WTC11 (cell line): ENCODE measurements at regions not wholly inside any gene's neighbourhood (a gene's known extent, or its start where the extent isn't known, plus 50 kb on each side); places are given as distances from the start of the nearest gene placed in this dataset.

Experiments
- ATAC-seq: fragments of 200-7000 bp; cut with Tn5 transposase; 2 replicates; pipeline ENCODE4 v1.10.0; 2021; ENCODE audit warnings: mild to moderate bottlenecking, moderate library complexity
- CTCF ChIA-PET: fragments of 300-600 bp; sonication (Branson Sonifier 250); formaldehyde crosslinking; loops from one replicate; lab custom pipeline; 2021; ENCODE audit warnings: antibody characterized with exemption; lab: Charles Lee
- POLR2A ChIA-PET: fragments of 350-600 bp; sonication (Branson Sonifier 250); formaldehyde crosslinking; loops from one replicate; lab custom pipeline; 2021; ENCODE audit warnings: antibody characterized with exemption; lab: Charles Lee
- DNase-seq: peaks from one replicate; pipeline ENCODE4 v3.0.0; 2021; ENCODE audit warnings: low spot score
- H3K27ac Mint-ChIP-seq: 2 replicates; pipeline ENCODE4 v1.8.0; 2021; ENCODE audit warnings: mixed read lengths
- H3K27me3 Mint-ChIP-seq: 2 replicates; pipeline ENCODE4 v1.8.0; 2021; ENCODE audit warnings: low read depth, mild to moderate bottlenecking, moderate library complexity, mixed read lengths
- H3K36me3 Mint-ChIP-seq: 2 replicates; pipeline ENCODE4 v1.8.0; 2021; ENCODE audit warnings: mixed read lengths
- H3K4me1 Mint-ChIP-seq: 2 replicates; pipeline ENCODE4 v1.8.0; 2022; ENCODE audit warnings: mixed read lengths
- H3K4me3 Mint-ChIP-seq: 2 replicates; pipeline ENCODE4 v1.8.0; 2021; ENCODE audit warnings: mild to moderate bottlenecking, moderate library complexity, mixed read lengths
- H3K9me3 Mint-ChIP-seq: 2 replicates; pipeline ENCODE4 v1.8.0; 2021; ENCODE audit warnings: mixed read lengths
- AFF4 ChIP-seq: sonication (generic); formaldehyde crosslinking; IDR thresholded peaks from 2 replicates; pipeline ENCODE4 v1.8.1; 2023; ENCODE audit warnings: mild to moderate bottlenecking, missing genetic modification reagents, borderline replicate concordance
- CBFB ChIP-seq: sonication (generic); formaldehyde crosslinking; IDR thresholded peaks from 2 replicates; pipeline ENCODE4 v1.8.1; 2022; ENCODE audit warnings: mild to moderate bottlenecking, low read depth, missing genetic modification reagents
- GTF2I ChIP-seq: fragments of 250-450 bp; sonication (Bioruptor Pico); conservative IDR thresholded peaks from 2 replicates; pipeline ENCODE4 v1.4.0; 2021; ENCODE audit warnings: mild to moderate bottlenecking
- HMGA2 ChIP-seq: fragments of 250-450 bp; sonication (Bioruptor Pico); IDR thresholded peaks from 2 replicates; pipeline ENCODE4 v1.4.0; 2021; ENCODE audit warnings: mild to moderate bottlenecking, moderate library complexity
- MXD4 ChIP-seq: fragments of 250-450 bp; sonication (Bioruptor Pico); IDR thresholded peaks from 2 replicates; pipeline ENCODE4 v1.8.0; 2021; ENCODE audit warnings: mild to moderate bottlenecking, moderate library complexity, borderline replicate concordance
- PRRX2 ChIP-seq: fragments of 250-450 bp; sonication (Bioruptor Pico); IDR thresholded peaks from 2 replicates; pipeline ENCODE4 v1.8.0; 2021; ENCODE audit warnings: mild to moderate bottlenecking
- RORB ChIP-seq: fragments of 250-450 bp; sonication (Bioruptor Pico); IDR thresholded peaks from 2 replicates; pipeline ENCODE4 v1.9.0; 2021; ENCODE audit warnings: mild to moderate bottlenecking
- SOX15 ChIP-seq: fragments of 250-450 bp; sonication (Bioruptor Pico); IDR thresholded peaks from 2 replicates; pipeline ENCODE4 v1.9.0; 2021; ENCODE audit warnings: mild to moderate bottlenecking
- TEAD1 ChIP-seq: sonication (generic); formaldehyde crosslinking; IDR thresholded peaks from 2 replicates; pipeline ENCODE4 v1.8.0; 2022; ENCODE audit warnings: mild to moderate bottlenecking, missing genetic modification reagents
- TP53 ChIP-seq: sonication (generic); formaldehyde crosslinking; IDR thresholded peaks from 2 replicates; pipeline ENCODE4 v1.8.1; 2023; ENCODE audit warnings: mild to moderate bottlenecking, missing genetic modification reagents
- ZNF121 ChIP-seq: sonication (generic); formaldehyde crosslinking; IDR thresholded peaks from 2 replicates; pipeline ENCODE4 v1.8.0; 2023; ENCODE audit warnings: missing genetic modification reagents
- ZNF138 ChIP-seq: sonication (generic); formaldehyde crosslinking; conservative IDR thresholded peaks from 2 replicates; pipeline ENCODE4 v1.8.1; 2022; ENCODE audit warnings: mild to moderate bottlenecking, moderate library complexity, missing genetic modification reagents
- ZNF232 ChIP-seq: sonication (generic); formaldehyde crosslinking; IDR thresholded peaks from 2 replicates; pipeline ENCODE4 v1.8.0; 2022; ENCODE audit warnings: mild to moderate bottlenecking, missing genetic modification reagents
- ZNF416 ChIP-seq: fragments of 250-450 bp; sonication (Bioruptor Pico); IDR thresholded peaks from 2 replicates; pipeline ENCODE4 v1.9.0; 2021; ENCODE audit warnings: mild to moderate bottlenecking, inconsistent platforms
- ZNF425 ChIP-seq: fragments of 250-450 bp; sonication (Bioruptor Pico); conservative IDR thresholded peaks from 2 replicates; pipeline ENCODE4 v1.9.0; 2021; ENCODE audit warnings: mild to moderate bottlenecking
- TF ChIP-seq, protein P1 (sequence below): sonication (generic); formaldehyde crosslinking; conservative IDR thresholded peaks from 2 replicates; pipeline ENCODE4 v1.8.1; 2023; ENCODE audit warnings: mild to moderate bottlenecking, low read depth, missing genetic modification reagents, moderate library complexity
- TF ChIP-seq, protein P2 (sequence below): fragments of 250-450 bp; sonication (Bioruptor Pico); IDR thresholded peaks from 2 replicates; pipeline ENCODE4 v1.9.0; 2021; ENCODE audit warnings: moderate library complexity, mild to moderate bottlenecking, inconsistent platforms, borderline replicate concordance
- TF ChIP-seq, protein P3 (sequence below): sonication (generic); formaldehyde crosslinking; IDR thresholded peaks from 2 replicates; pipeline ENCODE4 v1.8.0; 2023; ENCODE audit warnings: mild to moderate bottlenecking, missing genetic modification reagents
- TF ChIP-seq, protein P4 (sequence below): sonication (generic); formaldehyde crosslinking; IDR thresholded peaks from 2 replicates; pipeline ENCODE4 v1.8.1; 2023; ENCODE audit warnings: mild to moderate bottlenecking, missing genetic modification reagents, moderate library complexity

GRCh38 chr9:23615569-23615968 is 210.5 kb downstream of the ELAVL2 start:
- TF ChIP-seq ZNF425 (CRISPR knock-in tag): no peak
- no peak for TF ChIP-seq ZNF416
- TF ChIP-seq RORB (CRISPR knock-in tag): no peak
- TF ChIP-seq ZNF232: no peak
- TF ChIP-seq AFF4 (CRISPR knock-in tag): no peak
- TF ChIP-seq, protein P1, sequence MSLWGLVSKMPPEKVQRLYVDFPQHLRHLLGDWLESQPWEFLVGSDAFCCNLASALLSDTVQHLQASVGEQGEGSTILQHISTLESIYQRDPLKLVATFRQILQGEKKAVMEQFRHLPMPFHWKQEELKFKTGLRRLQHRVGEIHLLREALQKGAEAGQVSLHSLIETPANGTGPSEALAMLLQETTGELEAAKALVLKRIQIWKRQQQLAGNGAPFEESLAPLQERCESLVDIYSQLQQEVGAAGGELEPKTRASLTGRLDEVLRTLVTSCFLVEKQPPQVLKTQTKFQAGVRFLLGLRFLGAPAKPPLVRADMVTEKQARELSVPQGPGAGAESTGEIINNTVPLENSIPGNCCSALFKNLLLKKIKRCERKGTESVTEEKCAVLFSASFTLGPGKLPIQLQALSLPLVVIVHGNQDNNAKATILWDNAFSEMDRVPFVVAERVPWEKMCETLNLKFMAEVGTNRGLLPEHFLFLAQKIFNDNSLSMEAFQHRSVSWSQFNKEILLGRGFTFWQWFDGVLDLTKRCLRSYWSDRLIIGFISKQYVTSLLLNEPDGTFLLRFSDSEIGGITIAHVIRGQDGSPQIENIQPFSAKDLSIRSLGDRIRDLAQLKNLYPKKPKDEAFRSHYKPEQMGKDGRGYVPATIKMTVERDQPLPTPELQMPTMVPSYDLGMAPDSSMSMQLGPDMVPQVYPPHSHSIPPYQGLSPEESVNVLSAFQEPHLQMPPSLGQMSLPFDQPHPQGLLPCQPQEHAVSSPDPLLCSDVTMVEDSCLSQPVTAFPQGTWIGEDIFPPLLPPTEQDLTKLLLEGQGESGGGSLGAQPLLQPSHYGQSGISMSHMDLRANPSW (CRISPR knock-in tag): no peak
- no peak for TF ChIP-seq SOX15 (CRISPR knock-in tag)
- no peak for TF ChIP-seq ZNF121
- no peak for TF ChIP-seq MXD4
- TF ChIP-seq, protein P2, sequence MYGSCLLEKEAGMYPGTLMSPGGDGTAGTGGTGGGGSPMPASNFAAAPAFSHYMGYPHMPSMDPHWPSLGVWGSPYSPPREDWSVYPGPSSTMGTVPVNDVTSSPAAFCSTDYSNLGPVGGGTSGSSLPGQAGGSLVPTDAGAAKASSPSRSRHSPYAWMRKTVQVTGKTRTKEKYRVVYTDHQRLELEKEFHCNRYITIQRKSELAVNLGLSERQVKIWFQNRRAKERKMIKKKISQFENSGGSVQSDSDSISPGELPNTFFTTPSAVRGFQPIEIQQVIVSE (CRISPR knock-in tag): no peak
- TF ChIP-seq HMGA2 (CRISPR knock-in tag): no peak
- TF ChIP-seq ZNF138 (CRISPR knock-in tag): no peak
- no peak for TF ChIP-seq GTF2I (CRISPR knock-in tag)
- TF ChIP-seq, protein P3, sequence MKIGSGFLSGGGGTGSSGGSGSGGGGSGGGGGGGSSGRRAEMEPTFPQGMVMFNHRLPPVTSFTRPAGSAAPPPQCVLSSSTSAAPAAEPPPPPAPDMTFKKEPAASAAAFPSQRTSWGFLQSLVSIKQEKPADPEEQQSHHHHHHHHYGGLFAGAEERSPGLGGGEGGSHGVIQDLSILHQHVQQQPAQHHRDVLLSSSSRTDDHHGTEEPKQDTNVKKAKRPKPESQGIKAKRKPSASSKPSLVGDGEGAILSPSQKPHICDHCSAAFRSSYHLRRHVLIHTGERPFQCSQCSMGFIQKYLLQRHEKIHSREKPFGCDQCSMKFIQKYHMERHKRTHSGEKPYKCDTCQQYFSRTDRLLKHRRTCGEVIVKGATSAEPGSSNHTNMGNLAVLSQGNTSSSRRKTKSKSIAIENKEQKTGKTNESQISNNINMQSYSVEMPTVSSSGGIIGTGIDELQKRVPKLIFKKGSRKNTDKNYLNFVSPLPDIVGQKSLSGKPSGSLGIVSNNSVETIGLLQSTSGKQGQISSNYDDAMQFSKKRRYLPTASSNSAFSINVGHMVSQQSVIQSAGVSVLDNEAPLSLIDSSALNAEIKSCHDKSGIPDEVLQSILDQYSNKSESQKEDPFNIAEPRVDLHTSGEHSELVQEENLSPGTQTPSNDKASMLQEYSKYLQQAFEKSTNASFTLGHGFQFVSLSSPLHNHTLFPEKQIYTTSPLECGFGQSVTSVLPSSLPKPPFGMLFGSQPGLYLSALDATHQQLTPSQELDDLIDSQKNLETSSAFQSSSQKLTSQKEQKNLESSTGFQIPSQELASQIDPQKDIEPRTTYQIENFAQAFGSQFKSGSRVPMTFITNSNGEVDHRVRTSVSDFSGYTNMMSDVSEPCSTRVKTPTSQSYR: no peak
- no peak for TF ChIP-seq TEAD1 (CRISPR knock-in tag)
- TF ChIP-seq CBFB: no peak
- no peak for TF ChIP-seq PRRX2 (CRISPR knock-in tag)
- TF ChIP-seq, protein P4, sequence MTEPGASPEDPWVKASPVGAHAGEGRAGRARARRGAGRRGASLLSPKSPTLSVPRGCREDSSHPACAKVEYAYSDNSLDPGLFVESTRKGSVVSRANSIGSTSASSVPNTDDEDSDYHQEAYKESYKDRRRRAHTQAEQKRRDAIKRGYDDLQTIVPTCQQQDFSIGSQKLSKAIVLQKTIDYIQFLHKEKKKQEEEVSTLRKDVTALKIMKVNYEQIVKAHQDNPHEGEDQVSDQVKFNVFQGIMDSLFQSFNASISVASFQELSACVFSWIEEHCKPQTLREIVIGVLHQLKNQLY (CRISPR knock-in tag): no peak
- TF ChIP-seq TP53 (CRISPR knock-in tag): no peak
- H3K27me3 Mint-ChIP-seq: no peaks in the 10 kb centered on the region
- no peak overlapping the region for H3K27ac Mint-ChIP-seq
- ChIA-PET CTCF (no interaction called here), POLR2A (no interaction called here)
- H3K4me1 Mint-ChIP-seq: no peaks in the 10 kb centered on the region
- DNase-seq (no peak), ATAC-seq (no peak)
- H3K4me3 Mint-ChIP-seq: no peak overlapping the region
- no peaks in the 10 kb centered on the region for H3K9me3 Mint-ChIP-seq
- peaks cover 80% of the 10 kb centered on the region for H3K36me3 Mint-ChIP-seq
